ENCODE measurements at regions not wholly inside any gene's neighbourhood (a gene's known extent, or its start where the extent isn't known, plus 50 kb on each side); places are given as distances from the start of the nearest gene placed in this dataset.
"Not testable (repeated sequence)": the region's sequence is repeated elsewhere in the genome, so short reads cannot be mapped to it uniquely, and the experiment has no call there.

DNA sequence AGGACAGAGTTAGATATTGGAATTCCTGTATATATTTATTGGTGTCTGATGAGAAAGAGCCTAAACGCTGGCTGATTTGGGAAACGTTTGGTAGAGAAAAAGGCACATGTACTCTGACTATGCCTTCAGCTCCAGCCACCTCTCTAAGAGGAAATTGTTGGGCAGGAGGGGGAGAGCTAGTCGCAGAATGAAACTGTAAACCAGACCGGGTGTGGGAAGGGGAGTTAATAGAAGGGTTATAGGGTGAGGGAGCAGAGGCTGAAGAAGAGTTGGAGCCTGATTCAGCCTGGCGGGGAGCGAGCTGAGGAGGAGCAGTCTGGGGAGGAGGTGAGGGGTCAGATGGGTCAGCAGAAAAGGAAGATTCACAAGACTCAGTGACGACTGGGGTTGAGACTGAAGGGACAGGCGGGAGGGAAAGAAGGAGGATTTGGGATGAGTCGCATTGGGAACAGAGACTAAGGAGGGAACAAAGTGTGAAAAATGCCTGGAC lies 54.2 kb upstream of the RHOU start:
- not testable (repeated sequence) for DNase-seq

GRCh38 chr1:228683428-228683827 lies 51.9 kb upstream of the RHOU start:
- DNase-seq, result no peak

- DNase-seq, result no peak
Observed at GRCh38 chr1:228684607-228685006, 50.7 kb upstream of the RHOU start.

- DNase-seq, result no peak
Observed at GRCh38 chr1:228685081-228685660, 50.1 kb upstream of the RHOU start.

Measured in stimulated activated CD4-positive, alpha-beta T cell treated with anti-CD3 and anti-CD28 coated beads, Interleukin-4, amount 100 ng/mL, for 1 hour (primary cell).